Uterus (tissue), 3 donors: ENCODE measurements at regions not wholly inside any gene's neighbourhood (a gene's known extent, or its start where the extent isn't known, plus 50 kb on each side); places are given as distances from the start of the nearest gene placed in this dataset.
A peak's percentile ranks its signal among the peaks of the same experiment; 100 is the strongest.

Experiments
- DNase-seq, 2 donors: peaks; one replicate each; pipeline ENCODE4 v3.0.0-alpha.2; 2019 to 2020
- H3K27ac ChIP-seq, 2 donors: fragments of 200-600 bp; sonication (generic); 1 replicate in 1 of 2; 2 replicates in 1 of 2; pipeline ENCODE4 v1.5.1; 2016 to 2018
- H3K27me3 ChIP-seq, 2 donors: fragments of 200-600 bp; sonication (generic); one replicate each; pipeline ENCODE4 v1.5.1; 2018 to 2019; ENCODE audit warnings: control low read depth in 1 of 2
- H3K36me3 ChIP-seq, 2 donors: fragments of 200-600 bp; sonication (generic); one replicate each; pipeline ENCODE4 v1.5.1; 2019; ENCODE audit warnings: control low read depth in 1 of 2
- H3K4me1 ChIP-seq, 2 donors: fragments of 200-600 bp; sonication (generic); one replicate each; pipeline ENCODE4 v1.5.1; 2018 to 2019; ENCODE audit warnings: control low read depth in 1 of 2
- H3K4me3 ChIP-seq, 2 donors: fragments of 200-600 bp; sonication (generic); 1 replicate in 1 of 2; 2 replicates in 1 of 2; pipeline ENCODE4 v1.5.1; 2018 to 2019; ENCODE audit warnings: mild to moderate bottlenecking in 1 of 2
- H3K9me3 ChIP-seq, 2 donors: fragments of 200-600 bp; sonication (generic); one replicate each; pipeline ENCODE4 v1.5.1; 2019; ENCODE audit warnings: control low read depth in 1 of 2
- POLR2A ChIP-seq, 2 donors: fragments of 450-650 bp; IDR thresholded peaks; one replicate each; pipeline ENCODE4 v1.6.1; 2016; ENCODE audit warnings: antibody characterized with exemption in 2 of 2, mild to moderate bottlenecking in 1 of 2, moderate library complexity in 1 of 2
- intact Hi-C: fragments of 100-400 bp; cut with DNase I; formaldehyde crosslinking; loops from one replicate; pipeline ENCODE4 v1.15.1; 2023; ENCODE audit warnings: low total_unique reads
- TF ChIP-seq, protein P1 (sequence below), 4 experiments: fragments of 200-600 bp in 2 of 4; fragments of 450-650 bp in 2 of 4; sonication (generic) in 2 of 4; IDR thresholded peaks; one replicate each; pipeline ENCODE4 v1.5.1; 2016 to 2019; ENCODE audit warnings: antibody characterized with exemption in 4 of 4, mild to moderate bottlenecking in 2 of 4, moderate library complexity in 1 of 4
- donor health status: DM: yes; HTN: yes; CAD: no.

DNA sequence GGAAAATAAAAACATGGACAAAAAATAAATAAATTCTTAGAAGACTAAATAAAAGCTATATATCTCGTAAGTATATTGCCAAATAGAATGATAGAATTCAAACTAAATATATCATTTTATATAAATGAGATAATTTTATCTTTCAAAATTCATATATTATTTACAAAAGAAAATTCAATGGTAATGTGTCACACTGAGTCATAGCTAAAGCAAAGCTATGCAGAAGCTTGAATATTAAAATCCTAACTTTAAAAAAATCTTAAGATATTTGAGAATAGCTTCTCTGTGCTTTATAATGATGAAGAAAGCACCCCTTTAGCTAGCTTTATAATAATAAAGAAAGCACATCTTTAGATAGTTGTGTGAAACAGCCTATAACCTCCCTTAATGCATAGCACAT lies 1010.8 kb downstream of the OTOL1 start:
- Histone ChIP-seq H3K9me3 (no peaks in the 10 kb centered on the region), H3K36me3 (no peaks in the 10 kb centered on the region), H3K27me3 (no peaks in the 10 kb centered on the region), H3K4me1 (no peaks in the 10 kb centered on the region), H3K27ac (no peak overlapping the region), H3K4me3 (no peak overlapping the region)
- DNase-seq = no peak
- TF ChIP-seq, protein P1, sequence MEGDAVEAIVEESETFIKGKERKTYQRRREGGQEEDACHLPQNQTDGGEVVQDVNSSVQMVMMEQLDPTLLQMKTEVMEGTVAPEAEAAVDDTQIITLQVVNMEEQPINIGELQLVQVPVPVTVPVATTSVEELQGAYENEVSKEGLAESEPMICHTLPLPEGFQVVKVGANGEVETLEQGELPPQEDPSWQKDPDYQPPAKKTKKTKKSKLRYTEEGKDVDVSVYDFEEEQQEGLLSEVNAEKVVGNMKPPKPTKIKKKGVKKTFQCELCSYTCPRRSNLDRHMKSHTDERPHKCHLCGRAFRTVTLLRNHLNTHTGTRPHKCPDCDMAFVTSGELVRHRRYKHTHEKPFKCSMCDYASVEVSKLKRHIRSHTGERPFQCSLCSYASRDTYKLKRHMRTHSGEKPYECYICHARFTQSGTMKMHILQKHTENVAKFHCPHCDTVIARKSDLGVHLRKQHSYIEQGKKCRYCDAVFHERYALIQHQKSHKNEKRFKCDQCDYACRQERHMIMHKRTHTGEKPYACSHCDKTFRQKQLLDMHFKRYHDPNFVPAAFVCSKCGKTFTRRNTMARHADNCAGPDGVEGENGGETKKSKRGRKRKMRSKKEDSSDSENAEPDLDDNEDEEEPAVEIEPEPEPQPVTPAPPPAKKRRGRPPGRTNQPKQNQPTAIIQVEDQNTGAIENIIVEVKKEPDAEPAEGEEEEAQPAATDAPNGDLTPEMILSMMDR (IDR thresholded peaks at IDR 0.05) = no peak
- TF ChIP-seq POLR2A (IDR thresholded peaks at IDR 0.05) = no peak
- intact Hi-C loops = no loop called here

DNA sequence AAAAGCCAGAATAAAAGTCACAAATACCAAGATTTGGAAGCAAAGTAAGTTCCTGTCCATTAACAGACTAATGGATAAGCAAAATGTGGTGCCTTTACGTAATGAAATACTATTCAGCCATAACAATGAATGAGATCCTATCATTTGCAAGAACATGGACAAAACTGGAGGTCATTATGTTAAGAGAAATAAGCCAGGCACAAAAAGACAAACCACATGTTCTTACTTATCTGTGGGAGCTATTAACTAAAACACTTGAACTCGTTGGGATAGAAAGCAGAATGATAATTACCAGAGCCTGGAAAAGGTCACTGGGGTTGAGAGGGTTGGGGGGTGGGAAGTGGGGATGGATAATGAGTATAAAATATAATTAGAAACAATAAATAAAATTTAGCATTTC lies 1015.9 kb downstream of the OTOL1 start:
- Histone ChIP-seq H3K27ac (no peak overlapping the region), H3K9me3 (no peaks in the 10 kb centered on the region), H3K4me3 (no peak overlapping the region), H3K36me3 (no peaks in the 10 kb centered on the region), H3K4me1 (no peaks in the 10 kb centered on the region), H3K27me3 (no peaks in the 10 kb centered on the region)
- no peak for DNase-seq
- intact Hi-C loops = no loop called here
- no peak for TF ChIP-seq POLR2A (IDR thresholded peaks at IDR 0.05)
- TF ChIP-seq, protein P1 (IDR thresholded peaks at IDR 0.05) = no peak

DNA sequence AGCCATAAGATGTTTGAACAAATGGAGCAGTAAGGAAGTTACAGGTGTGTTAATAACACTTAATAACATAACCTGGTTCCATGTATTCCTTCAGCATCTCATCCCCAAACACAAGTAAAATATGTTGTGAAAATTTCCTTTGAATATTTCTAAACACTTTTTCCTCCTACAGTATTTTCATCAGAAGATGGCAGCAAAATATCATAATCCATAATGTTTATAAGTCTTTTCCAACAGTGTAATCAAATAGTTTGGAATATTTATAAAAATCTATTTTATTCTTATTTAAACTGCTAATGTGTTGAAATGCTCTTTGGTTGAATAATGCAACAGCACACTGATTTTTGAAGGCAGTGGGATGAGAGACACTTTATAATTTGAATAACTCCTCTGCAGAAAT lies 1020.5 kb downstream of the OTOL1 start:
- H3K4me3 ChIP-seq = no peak overlapping the region
- DNase-seq = no peak
- no peaks in the 10 kb centered on the region for H3K27me3 ChIP-seq
- H3K27ac ChIP-seq = no peak overlapping the region
- intact Hi-C loops = no loop called here
- no peak for TF ChIP-seq POLR2A (IDR thresholded peaks at IDR 0.05)
- TF ChIP-seq, protein P1 (IDR thresholded peaks at IDR 0.05) = no peak
- H3K36me3 ChIP-seq = no peaks in the 10 kb centered on the region
- no peaks in the 10 kb centered on the region for H3K9me3 ChIP-seq
- H3K4me1 ChIP-seq = no peaks in the 10 kb centered on the region

DNA sequence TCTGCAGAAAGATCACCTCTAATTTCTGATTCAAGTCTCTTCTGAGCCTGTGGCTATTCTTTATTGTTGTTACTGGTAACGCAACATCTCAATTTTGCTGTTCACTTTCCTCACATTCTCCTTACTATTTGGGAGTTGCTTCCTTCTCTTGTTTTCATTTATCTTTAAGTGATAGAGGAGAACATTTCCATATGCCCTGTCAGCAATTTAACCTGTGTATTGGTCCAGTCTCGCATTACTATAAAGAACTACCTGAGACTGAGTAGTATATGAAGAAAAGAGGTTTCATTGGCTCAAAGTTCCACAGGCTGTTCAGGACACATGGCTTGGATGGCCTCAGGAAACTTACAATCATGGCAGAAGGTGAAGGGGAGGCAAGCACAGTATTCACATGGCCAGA lies 1025.1 kb downstream of the OTOL1 start:
- Histone ChIP-seq H3K9me3 (no peaks in the 10 kb centered on the region), H3K27me3 (no peaks in the 10 kb centered on the region), H3K4me3 (no peak overlapping the region), H3K27ac (no peak overlapping the region), H3K4me1 (no peaks in the 10 kb centered on the region), H3K36me3 (no peaks in the 10 kb centered on the region)
- TF ChIP-seq, protein P1 (IDR thresholded peaks at IDR 0.05) = no peak
- TF ChIP-seq POLR2A (IDR thresholded peaks at IDR 0.05) = no peak
- intact Hi-C loops = no loop called here
- DNase-seq = no peak

DNA sequence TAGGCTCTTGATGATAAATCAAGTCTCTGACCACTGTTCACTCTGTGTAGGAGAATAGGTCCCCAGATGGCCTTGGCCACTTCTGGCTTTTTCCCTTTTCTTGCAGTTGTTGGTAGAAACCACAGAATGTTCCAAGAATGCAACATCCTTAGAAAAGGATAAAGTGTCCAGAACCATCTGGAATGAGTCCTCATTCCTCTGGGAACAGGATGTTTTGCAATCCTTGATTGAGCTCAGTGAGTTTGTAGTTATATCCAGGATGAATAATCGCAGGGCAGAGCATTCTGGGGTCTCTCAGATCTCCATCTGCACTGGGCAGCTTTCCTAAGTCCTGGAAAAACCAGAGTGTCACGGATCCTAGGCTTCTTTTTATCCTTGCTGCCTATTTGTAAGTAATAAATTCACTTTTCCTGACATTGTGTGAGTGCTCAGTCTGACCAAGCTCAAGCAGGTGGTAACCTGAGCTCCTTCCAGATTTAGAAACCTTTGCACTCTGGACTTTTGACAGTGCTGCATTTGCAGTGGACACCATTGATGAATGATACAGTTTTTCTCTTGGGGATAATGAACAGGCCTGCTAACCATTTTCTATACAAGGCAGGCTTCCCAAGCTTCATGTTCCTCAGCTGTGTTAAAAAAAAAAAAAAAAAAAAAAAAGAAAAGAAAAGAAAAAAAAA lies 1028.6 kb downstream of the OTOL1 start:
- Histone ChIP-seq H3K36me3 (no peaks in the 10 kb centered on the region), H3K27ac (peak overlapping the region in 1 of 2 donors; percentile 5), H3K9me3 (no peaks in the 10 kb centered on the region), H3K27me3 (no peaks in the 10 kb centered on the region), H3K4me1 (no peaks in the 10 kb centered on the region), H3K4me3 (no peak overlapping the region)
- intact Hi-C loops = no loop called here
- TF ChIP-seq, protein P1 (IDR thresholded peaks at IDR 0.05) = no peak
- no peak for TF ChIP-seq POLR2A (IDR thresholded peaks at IDR 0.05)
- peak in 1 of 2 donors; percentile 20 for DNase-seq
